ENCODE measurements at regions not wholly inside any gene's neighbourhood (a gene's known extent, or its start where the extent isn't known, plus 50 kb on each side); places are given as distances from the start of the nearest gene placed in this dataset.

GRCh38 chr11:20311444-20311843, 52.1 kb upstream of the HTATIP2 start:
- Histone ChIP-seq H3K27me3 (replicated peaks; ENCODE audit: control insufficient read depth, insufficient read depth, low read length) (peaks cover 38% of the 10 kb centered on the region), H3K9ac (ENCODE audit: low read length) (no peak overlapping the region), H3K4me1 (ENCODE audit: control insufficient read depth, insufficient read depth, low read length) (no peaks in the 10 kb centered on the region), H3K36me3 (ENCODE audit: control insufficient read depth, insufficient read depth, low read length, severe bottlenecking) (no peaks in the 10 kb centered on the region), H3K9me3 (ENCODE audit: control insufficient read depth, low read length) (no peaks in the 10 kb centered on the region), H3K4me3 (ENCODE audit: low read length) (no peak overlapping the region)
- DNase-seq (ENCODE audit: low read depth) = no peak

DNA sequence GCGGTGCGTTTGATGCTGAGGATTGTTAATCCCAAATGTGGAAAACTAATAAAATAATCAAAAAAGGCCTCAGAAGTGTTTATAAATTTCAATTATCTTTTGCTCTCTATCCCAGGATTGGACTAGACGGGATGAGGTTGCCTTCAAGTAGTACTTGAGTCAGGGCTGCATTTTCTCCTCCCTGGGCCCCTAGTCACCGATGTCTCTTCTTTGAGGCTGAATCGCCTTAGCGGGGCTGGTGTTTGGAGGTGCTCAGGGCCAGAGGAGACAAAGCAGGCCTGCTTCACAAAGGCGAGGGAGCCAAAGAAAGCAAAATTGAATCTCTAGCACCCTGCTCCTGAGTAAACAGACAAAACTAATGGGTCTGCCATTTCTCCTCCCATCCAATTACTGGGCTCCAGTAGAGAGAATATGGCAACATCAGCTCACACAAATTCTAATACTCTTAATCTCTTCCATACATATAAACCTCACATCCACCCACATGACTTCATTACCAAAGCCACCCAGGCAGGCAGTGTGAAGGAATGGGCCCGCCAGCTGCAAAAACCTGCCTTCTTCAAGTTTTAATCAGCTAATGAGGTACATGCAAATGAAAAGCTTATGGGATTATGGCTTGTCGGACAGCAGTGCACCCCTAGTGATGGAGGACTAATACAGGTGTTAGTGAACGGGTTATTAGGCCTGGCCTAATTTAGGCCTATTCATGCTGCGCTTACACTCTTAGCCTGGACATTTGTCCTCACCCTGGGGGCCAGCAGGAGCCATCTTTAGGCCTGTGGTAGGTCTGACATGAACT, 52.7 kb upstream of the HTATIP2 start:
- Histone ChIP-seq H3K9me3 (ENCODE audit: control insufficient read depth, low read length) (no peaks in the 10 kb centered on the region), H3K9ac (ENCODE audit: low read length) (no peak overlapping the region), H3K4me3 (ENCODE audit: low read length) (no peak overlapping the region), H3K36me3 (ENCODE audit: control insufficient read depth, insufficient read depth, low read length, severe bottlenecking) (no peaks in the 10 kb centered on the region), H3K4me1 (ENCODE audit: control insufficient read depth, insufficient read depth, low read length) (no peaks in the 10 kb centered on the region), H3K27me3 (replicated peaks; ENCODE audit: control insufficient read depth, insufficient read depth, low read length) (peaks cover 39% of the 10 kb centered on the region)
- DNase-seq (ENCODE audit: low read depth) = no peak

DNA sequence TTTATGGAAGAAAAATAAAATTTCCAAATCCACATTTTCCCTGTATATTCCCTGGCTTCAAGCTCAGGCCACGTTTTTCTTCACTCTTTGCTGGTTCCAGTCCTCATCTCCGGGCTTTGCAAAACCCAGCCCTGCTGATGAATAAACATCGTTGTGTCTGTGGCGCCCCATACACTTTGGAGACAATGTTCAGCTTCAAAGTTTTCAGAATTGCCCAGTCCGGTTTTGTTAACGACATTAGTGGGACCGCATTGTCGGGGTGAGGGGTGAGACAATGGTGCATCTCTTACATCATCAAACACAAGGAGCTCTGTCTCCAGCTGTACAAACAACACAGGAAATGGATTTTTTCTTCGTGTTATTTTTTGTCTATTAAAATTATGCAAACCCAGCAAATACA, 53.4 kb upstream of the HTATIP2 start:
- Histone ChIP-seq H3K36me3 (ENCODE audit: control insufficient read depth, insufficient read depth, low read length, severe bottlenecking) (no peaks in the 10 kb centered on the region), H3K27me3 (replicated peaks; ENCODE audit: control insufficient read depth, insufficient read depth, low read length) (peaks cover 38% of the 10 kb centered on the region), H3K4me3 (ENCODE audit: low read length) (no peak overlapping the region), H3K4me1 (ENCODE audit: control insufficient read depth, insufficient read depth, low read length) (no peaks in the 10 kb centered on the region), H3K9me3 (ENCODE audit: control insufficient read depth, low read length) (no peaks in the 10 kb centered on the region), H3K9ac (ENCODE audit: low read length) (no peak overlapping the region)
- no peak for DNase-seq (ENCODE audit: low read depth)

GRCh38 chr11:20309231-20310025, 54.1 kb upstream of the HTATIP2 start:
- H3K9ac ChIP-seq (ENCODE audit: low read length) = no peak overlapping the region
- no peaks in the 10 kb centered on the region for H3K9me3 ChIP-seq (ENCODE audit: control insufficient read depth, low read length)
- no peaks in the 10 kb centered on the region for H3K4me1 ChIP-seq (ENCODE audit: control insufficient read depth, insufficient read depth, low read length)
- DNase-seq (ENCODE audit: low read depth) = no peak
- peaks cover 34% of the 10 kb centered on the region for H3K27me3 ChIP-seq (replicated peaks; ENCODE audit: control insufficient read depth, insufficient read depth, low read length)
- no peaks in the 10 kb centered on the region for H3K36me3 ChIP-seq (ENCODE audit: control insufficient read depth, insufficient read depth, low read length, severe bottlenecking)
- no peak overlapping the region for H3K4me3 ChIP-seq (ENCODE audit: low read length)

GRCh38 chr11:20308601-20309000, 54.9 kb upstream of the HTATIP2 start:
- H3K9me3 ChIP-seq (ENCODE audit: control insufficient read depth, low read length) = no peaks in the 10 kb centered on the region
- H3K4me1 ChIP-seq (ENCODE audit: control insufficient read depth, insufficient read depth, low read length) = no peaks in the 10 kb centered on the region
- H3K4me3 ChIP-seq (ENCODE audit: low read length) = no peak overlapping the region
- peaks cover 36% of the 10 kb centered on the region for H3K27me3 ChIP-seq (replicated peaks; ENCODE audit: control insufficient read depth, insufficient read depth, low read length)
- H3K36me3 ChIP-seq (ENCODE audit: control insufficient read depth, insufficient read depth, low read length, severe bottlenecking) = no peaks in the 10 kb centered on the region
- no peak for DNase-seq (ENCODE audit: low read depth)
- H3K9ac ChIP-seq (ENCODE audit: low read length) = no peak overlapping the region

DNA sequence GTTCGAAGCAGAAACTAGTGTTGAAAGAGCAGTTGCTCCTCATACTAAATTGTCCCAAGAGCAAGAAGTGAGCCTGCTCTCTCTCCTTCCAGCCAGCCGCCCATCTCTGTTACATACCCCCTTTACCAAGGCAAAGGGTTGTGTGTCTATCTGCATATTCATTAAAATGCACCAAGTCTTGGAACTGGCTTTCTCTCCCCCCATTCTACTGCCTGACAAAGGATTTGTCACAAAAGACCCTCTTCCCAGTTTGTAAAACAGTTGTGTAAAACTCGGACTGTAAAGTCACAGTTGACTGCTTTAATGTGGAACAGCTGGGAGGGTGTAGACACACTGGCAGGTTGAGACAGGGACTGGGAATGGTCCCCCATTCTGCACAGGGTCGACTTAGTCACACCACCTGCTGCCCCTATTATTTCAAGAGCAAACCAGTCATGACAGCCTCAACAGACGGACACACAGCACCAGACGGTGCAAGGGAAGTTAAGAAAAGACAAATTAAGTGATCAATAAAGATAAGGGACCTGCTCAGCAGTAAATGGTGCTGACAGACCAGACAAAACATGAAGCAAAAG, 60.0 kb upstream of the HTATIP2 start:
- Histone ChIP-seq H3K36me3 (ENCODE audit: control insufficient read depth, insufficient read depth, low read length, severe bottlenecking) (no peaks in the 10 kb centered on the region), H3K4me3 (ENCODE audit: low read length) (no peak overlapping the region), H3K27me3 (replicated peaks; ENCODE audit: control insufficient read depth, insufficient read depth, low read length) (peaks cover 25% of the 10 kb centered on the region), H3K9me3 (ENCODE audit: control insufficient read depth, low read length) (peaks cover 4% of the 10 kb centered on the region), H3K9ac (ENCODE audit: low read length) (no peak overlapping the region), H3K4me1 (ENCODE audit: control insufficient read depth, insufficient read depth, low read length) (no peaks in the 10 kb centered on the region)
- DNase-seq (ENCODE audit: low read depth) = no peak

GRCh38 chr11:20293992-20294391, 69.5 kb upstream of the HTATIP2 start:
- Histone ChIP-seq H3K9ac (ENCODE audit: low read length) (no peak overlapping the region), H3K27me3 (replicated peaks; ENCODE audit: control insufficient read depth, insufficient read depth, low read length) (peaks cover 15% of the 10 kb centered on the region), H3K9me3 (ENCODE audit: control insufficient read depth, low read length) (no peaks in the 10 kb centered on the region), H3K36me3 (ENCODE audit: control insufficient read depth, insufficient read depth, low read length, severe bottlenecking) (no peaks in the 10 kb centered on the region), H3K4me1 (ENCODE audit: control insufficient read depth, insufficient read depth, low read length) (no peaks in the 10 kb centered on the region), H3K4me3 (ENCODE audit: low read length) (no peak overlapping the region)
- DNase-seq (ENCODE audit: low read depth) = no peak

DNA sequence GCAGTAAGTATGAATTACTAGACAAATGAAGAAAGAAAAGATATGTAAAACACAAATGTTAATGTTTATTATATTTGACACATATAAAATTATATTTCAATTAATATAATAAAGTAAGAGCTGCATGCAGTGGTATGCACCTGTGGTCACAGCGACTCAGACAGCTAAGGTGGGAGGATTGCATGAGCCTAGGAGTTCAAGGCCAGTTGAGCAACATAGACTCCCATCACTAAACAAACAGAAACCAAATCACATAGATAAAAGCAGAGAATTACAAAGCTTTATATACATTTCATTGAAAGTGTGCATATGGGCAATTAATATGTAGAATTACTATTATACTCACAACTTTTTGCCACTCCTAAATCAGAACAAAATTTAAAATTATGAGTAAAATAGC, 70.0 kb upstream of the HTATIP2 start:
- Histone ChIP-seq H3K36me3 (ENCODE audit: control insufficient read depth, insufficient read depth, low read length, severe bottlenecking) (no peaks in the 10 kb centered on the region), H3K4me3 (ENCODE audit: low read length) (no peak overlapping the region), H3K27me3 (replicated peaks; ENCODE audit: control insufficient read depth, insufficient read depth, low read length) (peaks cover 20% of the 10 kb centered on the region), H3K9me3 (ENCODE audit: control insufficient read depth, low read length) (no peaks in the 10 kb centered on the region), H3K9ac (ENCODE audit: low read length) (no peak overlapping the region), H3K4me1 (ENCODE audit: control insufficient read depth, insufficient read depth, low read length) (no peaks in the 10 kb centered on the region)
- no peak for DNase-seq (ENCODE audit: low read depth)

DNA sequence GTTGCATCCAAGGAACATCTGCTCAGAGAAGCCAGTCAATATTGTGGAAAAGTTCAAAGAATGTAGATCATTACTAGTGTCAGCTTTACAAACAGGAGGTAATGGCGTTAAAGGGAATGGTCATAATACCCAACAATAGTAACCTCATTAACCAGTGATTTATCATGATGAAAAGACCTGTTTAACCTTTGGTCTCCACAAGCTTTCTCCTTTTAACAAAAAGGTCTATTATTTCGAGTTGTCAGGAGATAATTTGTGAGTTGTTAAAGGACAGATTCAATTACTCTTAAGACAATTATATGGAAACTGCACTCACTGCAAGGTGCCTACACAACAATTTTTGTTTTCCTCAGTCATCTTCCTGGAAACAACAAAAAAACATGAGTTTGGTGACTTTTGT, 73.8 kb upstream of the HTATIP2 start:
- H3K4me1 ChIP-seq (ENCODE audit: control insufficient read depth, insufficient read depth, low read length) = no peaks in the 10 kb centered on the region
- H3K9ac ChIP-seq (ENCODE audit: low read length) = no peak overlapping the region
- H3K27me3 ChIP-seq (replicated peaks; ENCODE audit: control insufficient read depth, insufficient read depth, low read length) = peaks cover 30% of the 10 kb centered on the region
- no peaks in the 10 kb centered on the region for H3K36me3 ChIP-seq (ENCODE audit: control insufficient read depth, insufficient read depth, low read length, severe bottlenecking)
- no peaks in the 10 kb centered on the region for H3K9me3 ChIP-seq (ENCODE audit: control insufficient read depth, low read length)
- no peak for DNase-seq (ENCODE audit: low read depth)
- no peak overlapping the region for H3K4me3 ChIP-seq (ENCODE audit: low read length)

GRCh38 chr11:20283475-20283874, 80.0 kb upstream of the HTATIP2 start:
- Histone ChIP-seq H3K9me3 (ENCODE audit: control insufficient read depth, low read length) (peaks cover 7% of the 10 kb centered on the region), H3K36me3 (ENCODE audit: control insufficient read depth, insufficient read depth, low read length, severe bottlenecking) (no peaks in the 10 kb centered on the region), H3K4me3 (ENCODE audit: low read length) (no peak overlapping the region), H3K9ac (ENCODE audit: low read length) (no peak overlapping the region), H3K27me3 (replicated peaks; ENCODE audit: control insufficient read depth, insufficient read depth, low read length) (peaks cover 29% of the 10 kb centered on the region), H3K4me1 (ENCODE audit: control insufficient read depth, insufficient read depth, low read length) (no peaks in the 10 kb centered on the region)
- DNase-seq (ENCODE audit: low read depth) = no peak

DNA sequence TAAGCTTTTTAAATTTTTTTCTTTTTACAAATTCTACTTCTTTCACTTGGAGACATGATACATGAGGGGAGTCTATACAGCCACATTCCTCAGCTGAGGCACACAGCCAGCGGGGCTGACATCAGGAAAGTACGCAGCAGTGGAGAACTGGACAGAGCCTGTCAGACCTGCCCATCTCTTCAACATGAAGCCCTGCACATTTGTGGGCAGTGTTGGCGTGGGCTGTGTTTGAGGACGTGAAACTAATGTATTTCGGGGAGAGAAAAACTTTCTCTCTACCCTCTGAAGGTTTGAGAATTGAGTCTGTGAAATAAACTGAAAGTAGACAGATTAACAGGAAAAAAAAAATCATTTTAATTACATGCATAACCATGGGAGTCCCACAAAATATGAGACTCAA, 84.8 kb upstream of the HTATIP2 start:
- no peak overlapping the region for H3K9ac ChIP-seq (ENCODE audit: low read length)
- H3K4me1 ChIP-seq (ENCODE audit: control insufficient read depth, insufficient read depth, low read length) = no peaks in the 10 kb centered on the region
- no peak overlapping the region for H3K4me3 ChIP-seq (ENCODE audit: low read length)
- no peak for DNase-seq (ENCODE audit: low read depth)
- H3K27me3 ChIP-seq (replicated peaks; ENCODE audit: control insufficient read depth, insufficient read depth, low read length) = peaks cover 47% of the 10 kb centered on the region
- H3K36me3 ChIP-seq (ENCODE audit: control insufficient read depth, insufficient read depth, low read length, severe bottlenecking) = no peaks in the 10 kb centered on the region
- peaks cover 7% of the 10 kb centered on the region for H3K9me3 ChIP-seq (ENCODE audit: control insufficient read depth, low read length)
